CD4-positive, alpha-beta T cell treated with Interleukin-6 for 4 hours (primary cell): ENCODE measurements at regions not wholly inside any gene's neighbourhood (a gene's known extent, or its start where the extent isn't known, plus 50 kb on each side); places are given as distances from the start of the nearest gene placed in this dataset.

Source experiments
- DNase-seq: peaks from one replicate; pipeline ENCODE4 v3.0.0-alpha.2; 2020; ENCODE audit warnings: mixed read lengths

- peak; percentile 56 for DNase-seq
Observed at GRCh38 chr12:65556676-65557437, 267.4 kb upstream of the HMGA2 start.

GRCh38 chr12:65557438-65558181, 266.7 kb upstream of the HMGA2 start:
- no peak for DNase-seq

GRCh38 chr12:65560286-65560685, 264.0 kb upstream of the HMGA2 start:
- no peak for DNase-seq

- DNase-seq, result no peak
Observed at GRCh38 chr12:65561798-65562382, 262.4 kb upstream of the HMGA2 start.

GRCh38 chr12:65565601-65566560, 258.4 kb upstream of the HMGA2 start:
- no peak for DNase-seq

GRCh38 chr12:65566751-65567150, 257.5 kb upstream of the HMGA2 start:
- DNase-seq, result no peak

- DNase-seq, result no peak
Observed at GRCh38 chr12:65567820-65568219, 256.5 kb upstream of the HMGA2 start.

- DNase-seq, result no peak
Observed at GRCh38 chr12:65568517-65568916, 255.8 kb upstream of the HMGA2 start.

- DNase-seq, result no peak
Observed at GRCh38 chr12:65570451-65571130, 253.7 kb upstream of the HMGA2 start.

GRCh38 chr12:65574867-65575266, 249.4 kb upstream of the HMGA2 start:
- DNase-seq, result no peak

- DNase-seq, result no peak
Observed at GRCh38 chr12:65584016-65584415, 240.3 kb upstream of the HMGA2 start.

GRCh38 chr12:65585648-65586602, 238.4 kb upstream of the HMGA2 start:
- DNase-seq, result no peak

- no peak for DNase-seq
Observed at GRCh38 chr12:65586796-65587195, 237.5 kb upstream of the HMGA2 start.

- DNase-seq, result no peak
Observed at GRCh38 chr12:65590318-65590717, 234.0 kb upstream of the HMGA2 start.

GRCh38 chr12:65592416-65592815, 231.9 kb upstream of the HMGA2 start:
- DNase-seq, result no peak

GRCh38 chr12:65593239-65593701, 231.0 kb upstream of the HMGA2 start:
- DNase-seq, result no peak

GRCh38 chr12:65594409-65594808, 229.9 kb upstream of the HMGA2 start:
- DNase-seq, result no peak

- no peak for DNase-seq
Observed at GRCh38 chr12:65595016-65595560, 229.2 kb upstream of the HMGA2 start.

- no peak for DNase-seq
Observed at GRCh38 chr12:65596514-65597091, 227.7 kb upstream of the HMGA2 start.

- DNase-seq, result no peak
Observed at GRCh38 chr12:65597527-65597926, 226.8 kb upstream of the HMGA2 start.
